Head of caudate nucleus (tissue), 42 donors: ENCODE measurements at regions not wholly inside any gene's neighbourhood (a gene's known extent, or its start where the extent isn't known, plus 50 kb on each side); places are given as distances from the start of the nearest gene placed in this dataset.
"Not testable (repeated sequence)": the region's sequence is repeated elsewhere in the genome, so short reads cannot be mapped to it uniquely, and the experiment has no call there.

ENCODE experiments used
- DNase-seq, 42 donors: peaks; one replicate each; pipeline versions ENCODE4 v3.0.0 to v3.0.0-alpha.2; 2020 to 2021; ENCODE audit warnings: mixed read lengths in 7 of 42
- intact Hi-C: fragments of 100-400 bp; cut with DNase I; formaldehyde crosslinking; loops from one replicate; pipeline ENCODE4 v1.15.0; 2022

DNA sequence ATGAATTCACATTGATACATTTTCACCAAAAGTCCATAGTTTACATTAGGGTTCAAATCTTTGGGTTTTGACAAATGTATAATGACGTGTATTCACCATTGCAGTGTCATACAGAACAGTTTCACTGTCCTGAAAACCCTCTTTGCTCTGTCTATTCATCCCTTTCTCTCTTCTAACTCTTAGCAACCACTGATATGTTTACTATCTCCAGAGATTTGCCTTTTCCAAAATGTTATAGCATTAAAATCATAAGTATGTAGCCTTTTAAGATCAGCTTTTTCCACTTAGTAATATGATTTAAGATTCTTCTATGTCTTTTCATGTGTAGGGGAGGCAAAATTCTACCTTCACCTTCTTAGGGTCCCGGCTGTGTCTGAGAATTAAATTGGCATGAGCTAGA lies 203.8 kb downstream of the TPRG1 start:
- DNase-seq = no peak
- intact Hi-C loops = no loop called here

DNA sequence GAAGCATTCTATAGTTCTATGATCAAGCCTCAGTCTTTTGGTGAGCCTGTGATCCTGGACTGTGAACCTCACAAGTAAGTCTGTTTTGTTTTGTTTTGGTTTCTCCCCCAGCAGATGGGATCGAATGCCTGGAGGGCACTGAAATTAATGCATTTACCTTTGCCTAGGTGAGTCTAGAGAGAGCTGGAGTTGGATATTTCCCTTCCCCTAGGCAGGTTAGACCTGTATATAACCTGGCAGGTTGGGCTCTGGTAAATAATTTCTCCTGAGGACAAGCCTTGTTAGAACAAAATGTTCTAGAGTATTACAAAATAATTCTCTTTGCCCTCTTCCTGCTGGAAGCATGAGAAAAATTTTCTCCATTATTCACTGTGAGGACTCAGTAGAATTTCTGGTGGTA lies 211.9 kb downstream of the TPRG1 start:
- no peak for DNase-seq
- intact Hi-C loops = no loop called here

DNA sequence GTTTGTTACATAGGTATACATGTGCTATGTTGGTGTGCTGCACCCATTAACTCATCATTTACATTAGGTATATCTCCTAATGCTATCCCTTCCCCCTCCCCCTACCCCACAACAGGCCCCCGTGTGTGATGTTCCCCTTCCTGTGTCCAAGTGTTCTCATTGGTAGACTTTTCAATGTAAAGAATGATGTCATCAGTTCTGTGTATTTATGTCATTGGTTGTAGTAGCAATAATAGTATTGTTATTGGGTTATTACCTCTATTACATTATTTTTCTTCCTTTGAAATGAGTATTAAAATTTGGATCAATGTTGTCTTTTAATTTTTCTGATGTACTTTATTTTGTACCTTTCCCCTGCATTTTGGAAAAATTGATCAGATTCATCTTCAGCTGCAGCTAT lies 214.1 kb downstream of the TPRG1 start:
- DNase-seq, intact Hi-C loops: not testable (repeated sequence)

DNA sequence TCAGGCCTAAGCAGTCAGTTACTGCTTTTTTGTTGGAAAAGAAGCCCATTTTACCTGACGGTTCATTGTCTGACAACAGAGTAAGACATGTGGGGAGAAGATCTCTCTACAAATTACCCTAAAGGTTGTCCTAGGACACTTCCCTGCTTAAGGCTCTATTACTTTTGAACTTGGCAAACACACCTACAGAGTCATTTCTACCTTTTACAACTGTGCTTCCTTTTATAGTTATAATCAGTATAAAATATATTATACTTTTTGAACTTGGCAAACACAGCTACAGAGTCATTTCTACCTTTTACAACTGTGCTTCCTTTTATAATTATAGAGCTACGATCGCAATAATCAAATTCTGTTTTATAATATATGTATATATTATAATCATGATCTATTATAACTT lies 215.0 kb downstream of the TPRG1 start:
- no peak for DNase-seq
- intact Hi-C loops = no loop called here

DNA sequence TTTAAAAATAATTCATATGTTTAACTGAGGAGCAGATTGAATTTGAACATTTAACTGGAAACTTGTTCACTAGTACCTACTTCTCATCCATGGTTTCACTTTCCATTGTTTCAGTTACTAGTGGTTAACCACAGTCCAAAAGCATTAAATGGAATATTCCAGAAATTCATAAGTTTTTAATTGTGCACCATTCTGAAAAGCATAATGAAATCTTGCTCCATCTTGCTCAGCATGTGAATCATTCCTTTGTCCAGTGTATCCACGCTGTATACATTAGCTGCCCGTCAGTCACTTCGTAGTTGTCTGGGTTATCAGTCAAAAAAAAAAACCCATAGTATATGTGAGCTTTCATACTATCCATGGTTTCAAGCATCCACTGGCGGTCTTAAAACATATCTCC lies 217.6 kb downstream of the TPRG1 start:
- DNase-seq = no peak
- intact Hi-C loops = no loop called here

DNA sequence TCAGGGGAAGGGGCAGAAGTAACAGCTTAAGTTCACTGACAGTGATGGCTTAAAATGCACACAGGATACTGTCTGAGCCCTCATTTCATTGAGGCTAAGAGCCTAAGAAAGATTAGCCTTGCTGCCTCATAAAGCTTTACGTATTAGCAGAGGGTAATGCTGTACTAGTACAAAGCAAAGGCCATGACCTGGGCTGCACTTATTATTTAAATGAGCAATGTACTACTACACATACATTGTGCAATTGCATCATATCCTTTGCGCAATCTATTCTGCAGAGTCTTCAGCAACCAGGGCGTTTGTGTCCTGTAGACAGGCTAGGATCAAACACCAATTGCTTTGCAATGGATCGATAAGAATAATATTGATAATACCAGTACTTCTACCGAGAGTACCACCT lies 221.8 kb downstream of the TPRG1 start:
- intact Hi-C loops = no loop called here

DNA sequence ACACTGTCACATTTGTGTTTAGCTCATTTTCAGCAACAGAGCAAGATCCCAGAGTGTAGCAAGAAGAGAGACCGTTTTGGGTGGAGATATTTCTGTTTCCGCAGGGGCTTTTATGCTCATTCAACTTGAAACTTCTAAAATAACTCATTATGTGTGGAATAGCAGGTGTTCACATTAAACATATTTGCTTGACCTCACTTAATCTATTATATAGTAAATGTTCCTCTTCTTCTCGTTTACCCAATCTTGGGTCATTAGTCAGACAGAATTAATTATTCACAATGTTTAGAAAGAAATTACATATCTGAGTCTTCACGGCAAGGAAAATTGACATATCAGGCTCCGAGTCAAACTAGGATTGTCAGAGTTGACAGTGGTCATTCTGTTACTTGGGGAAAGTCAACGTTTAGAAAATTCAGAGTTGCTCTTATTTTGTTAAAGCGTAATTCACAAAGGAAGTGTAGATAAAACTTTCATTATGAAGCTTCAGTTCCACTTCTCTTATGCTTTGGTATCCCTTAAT lies 222.9 kb downstream of the TPRG1 start:
- intact Hi-C loops = no loop called here

More for the DNA sequence above, 221.8 kb downstream of the TPRG1 start:
- no peak for DNase-seq

DNA sequence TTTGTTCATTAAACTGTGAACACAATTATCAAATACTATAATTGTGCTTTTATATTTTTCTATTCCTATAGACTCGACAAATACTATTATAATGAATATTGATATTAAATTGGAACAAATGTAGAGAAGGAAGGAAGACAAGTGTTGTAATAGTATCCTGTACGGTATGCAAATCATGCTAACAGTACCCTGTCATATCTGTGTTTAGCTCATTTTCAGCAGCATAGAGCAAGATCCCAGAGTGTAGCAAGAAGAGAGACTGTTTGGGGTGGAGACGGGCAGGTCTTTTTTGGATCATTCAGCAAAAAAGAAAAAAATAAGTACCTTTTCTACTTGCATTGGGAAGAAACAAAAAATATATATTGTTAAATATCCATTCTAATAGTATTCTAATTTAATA lies 224.1 kb downstream of the TPRG1 start:
- intact Hi-C loops = no loop called here

More for the DNA sequence above, 222.9 kb downstream of the TPRG1 start:
- DNase-seq = no peak

DNA sequence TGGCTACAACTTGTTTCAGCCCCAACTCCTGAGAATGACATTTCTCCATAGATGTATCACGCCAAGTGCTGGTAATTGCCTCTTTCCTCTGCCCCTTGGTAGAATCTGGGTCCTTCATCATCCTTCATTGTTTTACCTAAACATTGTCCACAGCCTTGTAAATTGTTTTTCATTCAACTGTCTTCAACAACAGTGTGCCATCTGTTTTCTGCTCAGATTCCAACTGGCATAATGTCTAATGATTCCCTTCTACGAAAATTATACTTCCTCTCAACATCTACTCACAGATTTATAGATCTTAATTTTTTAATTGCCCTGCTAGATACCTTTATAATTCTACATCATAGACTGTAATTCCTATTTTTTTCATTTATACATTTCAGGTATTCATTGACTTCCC lies 226.9 kb downstream of the TPRG1 start:
- intact Hi-C loops = no loop called here
- no peak for DNase-seq

More for the DNA sequence above, 224.1 kb downstream of the TPRG1 start:
- no peak for DNase-seq

DNA sequence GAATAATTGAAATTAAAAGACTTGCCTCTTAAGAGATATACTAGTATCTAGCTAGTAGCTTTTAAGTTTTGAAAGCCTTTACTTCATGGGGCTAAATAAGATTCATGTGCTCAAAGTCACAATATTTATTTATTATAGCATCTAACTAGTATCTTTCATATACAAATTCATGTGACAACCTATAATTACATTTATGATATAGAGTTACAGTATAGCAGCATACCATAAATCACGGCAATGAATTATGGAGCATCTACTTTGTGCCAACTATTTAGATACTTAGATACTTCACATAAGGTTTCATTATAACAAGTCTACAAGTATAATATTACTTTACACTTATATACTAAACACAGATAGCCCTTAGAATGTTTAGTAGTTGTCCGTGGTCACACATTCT lies 229.4 kb downstream of the TPRG1 start:
- no peak for DNase-seq
- intact Hi-C loops = no loop called here

DNA sequence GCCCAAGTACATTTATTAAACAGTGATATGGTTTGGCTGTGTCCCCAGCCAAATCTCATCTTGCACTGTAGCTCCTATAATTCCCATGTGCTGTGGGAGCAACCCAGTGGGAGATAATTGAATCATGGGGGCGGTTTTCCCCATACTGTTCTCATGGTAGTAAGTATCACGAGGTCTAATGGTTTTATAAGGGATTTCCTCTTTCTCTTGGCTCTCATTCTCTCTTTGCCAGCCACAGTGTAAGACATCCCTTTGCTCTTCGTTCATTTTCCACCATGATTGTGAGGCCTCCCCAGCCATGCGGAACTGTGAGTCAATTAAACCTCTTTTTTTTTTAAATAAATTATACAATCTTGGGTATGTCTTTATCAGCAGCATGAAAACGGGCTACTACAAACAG lies 228.0 kb upstream of the TP63 start:
- intact Hi-C loops = no loop called here
- DNase-seq = no peak

DNA sequence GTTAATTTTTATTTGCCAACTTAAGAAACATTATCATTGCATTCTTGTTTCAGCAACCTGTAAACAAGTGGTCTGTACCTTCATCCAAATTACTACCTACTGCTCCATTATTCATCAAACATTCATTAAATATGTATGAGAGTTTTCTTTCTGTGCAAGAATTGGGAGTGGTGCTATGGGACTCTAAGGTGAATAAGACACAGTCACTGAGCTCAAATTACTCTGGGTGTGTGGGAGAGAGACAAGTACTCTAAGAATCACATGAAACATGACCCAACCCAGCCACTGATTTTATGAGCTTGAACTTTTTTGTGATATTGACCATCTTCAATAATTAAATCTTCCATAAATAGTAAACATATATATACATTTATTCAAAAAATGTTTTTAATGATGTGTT lies 227.2 kb upstream of the TP63 start:
- no peak for DNase-seq
- intact Hi-C loops = no loop called here

DNA sequence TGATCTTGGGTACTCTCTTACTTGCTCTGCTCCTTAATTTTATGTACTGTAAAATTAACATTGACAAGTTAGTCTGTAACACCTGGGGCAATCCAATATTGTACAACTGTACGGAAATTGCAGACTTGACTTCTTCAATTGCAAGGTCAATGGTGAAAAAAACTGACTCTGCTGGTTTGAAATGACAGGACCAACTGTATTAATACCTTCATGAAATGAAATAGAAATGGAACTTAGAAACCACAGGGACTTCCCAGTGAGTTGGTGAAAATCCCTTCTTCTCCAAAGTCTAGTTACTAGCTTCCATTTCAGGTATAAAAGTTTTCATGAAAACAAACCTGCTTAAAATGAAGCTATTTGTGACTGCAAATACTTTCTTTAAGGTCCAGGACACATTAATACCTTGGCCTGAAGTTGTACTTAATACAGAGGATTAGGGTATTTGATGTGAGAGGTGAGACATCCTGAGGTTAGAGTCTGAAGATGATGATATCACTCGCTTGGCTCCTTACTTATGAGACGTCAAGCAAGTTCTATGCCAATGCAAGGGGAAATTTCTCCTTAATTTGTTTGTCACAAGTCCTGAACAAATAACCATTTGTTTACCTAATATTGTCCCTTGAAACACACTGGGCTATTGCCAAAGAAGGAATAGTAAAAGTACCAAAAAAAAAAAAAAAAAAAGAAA lies 226.2 kb upstream of the TP63 start:
- DNase-seq = no peak
- intact Hi-C loops = no loop called here

DNA sequence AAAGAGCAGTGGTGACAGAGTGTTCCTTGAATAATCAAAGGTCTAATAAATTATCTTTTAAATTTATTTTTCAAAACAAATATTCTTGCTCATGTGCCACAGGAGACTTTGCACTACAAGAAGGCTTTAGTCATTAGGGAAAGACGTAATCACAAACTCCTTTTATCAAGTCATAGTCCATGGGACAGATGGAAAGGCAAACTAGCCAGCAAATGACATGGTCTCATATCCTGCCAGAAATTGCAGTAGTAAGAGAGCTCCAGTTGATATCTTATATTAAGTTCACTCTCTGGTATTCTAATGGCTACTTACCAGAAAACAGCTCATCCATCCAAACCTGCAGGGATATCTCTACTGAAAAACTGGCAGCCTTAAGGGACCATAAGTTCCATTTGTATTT lies 225.0 kb upstream of the TP63 start:
- intact Hi-C loops = no loop called here
- DNase-seq = no peak

DNA sequence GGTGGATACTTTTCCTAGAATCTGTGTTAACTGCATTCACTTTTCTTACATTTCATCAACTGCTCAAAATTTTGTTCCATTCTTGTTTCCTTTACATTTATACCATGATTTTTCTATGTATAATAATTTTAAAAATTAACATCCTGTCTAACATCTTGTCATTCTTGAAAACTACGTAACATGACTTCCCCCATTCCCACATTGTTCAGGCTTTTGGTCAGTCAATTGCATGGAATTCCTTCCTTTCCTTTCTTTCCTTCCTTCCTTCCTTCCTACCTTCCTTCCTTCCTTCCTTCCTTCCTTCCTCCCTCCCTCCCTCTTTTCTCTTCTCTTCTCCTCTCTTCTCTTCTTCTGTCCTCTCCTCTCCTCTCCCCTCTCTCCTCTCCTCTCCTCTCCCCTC lies 220.7 kb upstream of the TP63 start:
- intact Hi-C loops = no loop called here
- no peak for DNase-seq

DNA sequence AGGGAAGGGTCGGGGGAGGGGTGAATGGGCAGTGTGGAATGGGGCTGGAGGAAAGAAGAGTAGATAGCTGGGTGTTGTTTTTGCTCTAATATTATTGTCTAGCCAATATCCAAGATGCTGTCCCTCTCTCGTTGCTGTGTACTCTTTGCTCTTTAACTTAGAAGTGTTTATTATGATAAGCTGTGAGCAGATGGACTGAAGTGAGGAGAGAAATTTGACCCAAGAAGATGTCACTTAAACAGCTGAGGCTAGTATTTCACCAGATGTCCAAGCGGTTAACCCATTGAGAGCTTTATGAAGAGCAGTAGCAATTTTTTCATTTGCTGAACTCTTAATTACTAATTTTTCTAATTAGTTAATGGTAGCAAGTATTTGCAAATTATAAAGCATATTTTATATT lies 212.2 kb upstream of the TP63 start:
- intact Hi-C loops = no loop called here
- no peak for DNase-seq

DNA sequence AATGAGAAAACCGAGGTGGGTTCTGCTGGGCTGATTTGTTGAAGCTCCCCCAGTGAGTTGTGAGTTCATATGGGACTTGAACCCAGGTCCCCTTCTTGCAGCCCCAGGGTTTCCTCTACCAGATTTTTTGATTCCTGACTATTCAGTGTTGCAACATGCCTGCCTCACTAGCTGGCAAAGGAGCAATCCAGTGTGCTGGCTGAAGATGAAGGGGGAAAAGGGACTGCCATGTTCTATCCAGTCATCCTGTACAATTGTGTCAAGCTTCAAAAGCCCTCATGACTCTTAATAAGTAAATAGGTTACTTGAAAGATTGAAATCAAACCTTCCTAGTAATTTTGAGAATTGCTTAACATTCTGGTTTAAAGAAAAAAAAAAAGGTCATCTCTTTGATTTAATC lies 211.5 kb upstream of the TP63 start:
- no peak for DNase-seq
- intact Hi-C loops = no loop called here

DNA sequence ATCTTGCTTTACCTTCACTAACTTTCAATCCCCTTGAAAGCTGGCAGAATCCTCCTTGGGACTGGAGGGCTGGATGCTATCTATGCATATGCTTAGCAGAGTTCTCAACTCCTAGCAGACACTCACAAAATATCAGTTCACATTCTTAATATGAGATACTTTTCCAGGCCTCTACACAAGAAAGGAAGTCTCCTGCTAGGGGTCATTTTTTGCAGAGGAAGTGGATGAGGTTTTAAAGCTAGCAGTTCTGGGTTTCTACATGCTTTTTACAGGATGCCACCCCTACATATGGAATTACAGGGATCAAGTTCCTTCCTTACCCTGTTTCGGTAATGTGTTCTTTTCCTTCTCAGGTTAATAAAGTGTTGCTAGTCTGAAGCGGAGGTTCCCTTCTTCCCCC lies 206.3 kb upstream of the TP63 start:
- intact Hi-C loops = no loop called here

DNA sequence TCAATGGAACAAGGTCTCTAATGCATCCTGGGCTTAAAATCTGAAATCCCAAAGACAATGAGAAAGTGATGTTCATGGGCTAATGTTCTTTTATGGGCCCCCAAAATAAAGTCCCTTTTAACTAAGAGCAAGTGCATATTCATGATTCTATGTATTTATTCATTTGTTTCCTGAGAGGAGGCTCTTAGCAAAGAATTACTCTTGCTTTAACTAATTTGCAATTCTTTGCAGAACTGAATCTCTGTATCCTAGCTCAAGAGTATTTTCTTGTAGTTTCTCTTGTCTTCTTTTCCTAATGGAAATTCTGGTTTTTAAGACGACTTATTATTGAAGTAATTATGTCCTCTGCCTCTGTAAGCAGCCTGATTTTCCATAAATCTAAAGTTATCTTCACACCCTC lies 202.2 kb upstream of the TP63 start:
- no peak for DNase-seq
- intact Hi-C loops = no loop called here

More for the DNA sequence above, 206.3 kb upstream of the TP63 start:
- DNase-seq = no peak

DNA sequence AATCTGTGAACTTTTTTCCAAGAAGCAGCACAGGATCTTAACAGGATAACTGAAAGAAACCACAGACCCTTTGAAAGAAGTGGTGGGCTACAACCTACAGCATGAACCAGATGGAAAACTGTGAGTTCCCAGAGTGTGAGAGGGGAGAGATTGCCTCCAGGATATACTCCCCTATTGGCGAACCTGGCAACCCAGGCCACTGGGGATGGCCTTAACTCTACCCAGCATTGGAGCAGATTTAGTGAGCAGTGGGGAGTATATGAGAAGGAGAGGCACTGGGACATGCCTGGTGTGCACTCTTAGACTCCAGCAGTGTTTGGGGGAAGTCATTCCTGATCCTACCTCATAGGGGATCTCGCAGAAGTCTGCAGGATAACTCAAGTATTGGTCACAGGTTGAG lies 201.0 kb upstream of the TP63 start:
- intact Hi-C loops = no loop called here

DNA sequence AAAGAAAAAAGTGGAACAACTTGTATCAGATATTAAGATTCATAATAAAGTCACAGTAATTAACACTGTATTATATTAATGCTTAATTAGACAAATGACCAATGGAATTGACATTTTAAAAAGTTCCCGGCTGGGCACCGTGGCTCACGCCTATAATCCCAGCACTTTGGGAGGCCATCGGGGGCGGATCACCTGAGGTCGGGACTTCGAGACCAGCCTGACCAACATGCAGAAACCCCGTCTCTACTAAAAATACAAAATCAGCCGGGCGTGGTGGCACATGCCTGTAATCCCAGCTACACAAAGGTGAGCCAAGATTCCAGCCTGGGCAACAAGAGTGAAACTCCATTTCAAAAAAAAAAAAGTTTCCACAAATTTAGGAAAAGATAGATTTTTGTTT lies 188.9 kb upstream of the TP63 start:
- DNase-seq, intact Hi-C loops: not testable (repeated sequence)

More for the DNA sequence above, 201.0 kb upstream of the TP63 start:
- DNase-seq = no peak
